HEK293 (cell line): ENCODE measurements at regions not wholly inside any gene's neighbourhood (a gene's known extent, or its start where the extent isn't known, plus 50 kb on each side); places are given as distances from the start of the nearest gene placed in this dataset.

Source experiments
- CTCF ChIA-PET: fragments of 350-600 bp; formaldehyde crosslinking; extraction: SDS; loops from one replicate; lab custom pipeline; 2021; ENCODE audit warnings: antibody characterized with exemption; lab: Yijun Ruan, JAX
- POLR2A ChIA-PET: fragments of 300-600 bp; formaldehyde crosslinking; extraction: SDS; loops from one replicate; lab custom pipeline; 2020; ENCODE audit warnings: antibody characterized with exemption, inconsistent platforms; lab: Yijun Ruan, JAX
- H3K27ac ChIP-seq: fragments of 200-500 bp; sonication (Bioruptor generic); 2 replicates; pipeline ENCODE4 v1.5.1; 2014; ENCODE audit warnings: low read depth, low read length, control low read depth, inconsistent platforms; ENCODE audit errors: extremely low read depth
- H3K36me3 ChIP-seq, 2 experiments: fragments of 200-500 bp in 1 of 2; sonication (Bioruptor generic) in 1 of 2; 1 replicate in 1 of 2; 2 replicates in 1 of 2; pipeline ENCODE4 v1.5.1; 2014 to 2017; ENCODE audit warnings: inconsistent platforms in 2 of 2, low read length in 2 of 2; ENCODE audit not compliant: control insufficient read depth in 2 of 2, insufficient read depth in 1 of 2
- H3K4me1 ChIP-seq: fragments of 200-500 bp; sonication (Bioruptor generic); 2 replicates; pipeline ENCODE4 v1.5.1; 2014; ENCODE audit warnings: mild to moderate bottlenecking, low read length, inconsistent platforms; ENCODE audit not compliant: control insufficient read depth, insufficient read depth
- H3K4me3 ChIP-seq: 2 replicates; pipeline ENCODE4 v1.5.1; 2011; ENCODE audit warnings: low read depth, mild to moderate bottlenecking, control low read depth, low read length, moderate library complexity
- H3K9me3 ChIP-seq: fragments of 200-500 bp; sonication (Bioruptor generic); 2 replicates; pipeline ENCODE4 v1.5.1; 2014; ENCODE audit warnings: low read depth, low read length, inconsistent platforms; ENCODE audit not compliant: control insufficient read depth, insufficient read depth
- GLIS1 ChIP-seq: fragments of 450-650 bp; formaldehyde crosslinking; IDR thresholded peaks from 2 replicates; pipeline ENCODE4 v1.5.1; 2016; ENCODE audit warnings: missing biosample characterization, missing genetic modification characterization
- IKZF3 ChIP-seq: fragments of 450-650 bp; IDR thresholded peaks from 2 replicates; pipeline ENCODE4 v1.5.0; 2018; ENCODE audit warnings: missing biosample characterization, mild to moderate bottlenecking, missing genetic modification characterization, moderate library complexity
- KLF17 ChIP-seq: fragments of 450-650 bp; formaldehyde crosslinking; IDR thresholded peaks from 2 replicates; pipeline ENCODE4 v1.5.1; 2016; ENCODE audit warnings: missing biosample characterization, missing genetic modification characterization
- TCF7L2 ChIP-seq: IDR thresholded peaks from 2 replicates; pipeline ENCODE4 v1.6.1; 2011; ENCODE audit warnings: low read depth, mild to moderate bottlenecking, inconsistent platforms, low read length, moderate library complexity, borderline replicate concordance
- ZBTB20 ChIP-seq: fragments of 450-650 bp; formaldehyde crosslinking; IDR thresholded peaks from 2 replicates; pipeline ENCODE4 v1.5.1; 2016; ENCODE audit warnings: missing biosample characterization, missing genetic modification characterization
- ZBTB48 ChIP-seq: fragments of 450-650 bp; formaldehyde crosslinking; IDR thresholded peaks from 2 replicates; pipeline ENCODE4 v1.5.1; 2016; ENCODE audit warnings: missing biosample characterization, missing genetic modification characterization
- ZBTB6 ChIP-seq: fragments of 450-650 bp; formaldehyde crosslinking; IDR thresholded peaks from 2 replicates; pipeline ENCODE4 v1.5.1; 2017; ENCODE audit warnings: missing biosample characterization, missing genetic modification characterization
- ZBTB7A ChIP-seq: fragments of 450-650 bp; formaldehyde crosslinking; IDR thresholded peaks from 2 replicates; pipeline ENCODE4 v1.5.1; 2016; ENCODE audit warnings: low read depth, missing biosample characterization, missing genetic modification characterization
- ZFP3 ChIP-seq: fragments of 450-650 bp; formaldehyde crosslinking; IDR thresholded peaks from 2 replicates; pipeline ENCODE4 v1.5.1; 2016; ENCODE audit warnings: low read depth, missing biosample characterization, missing genetic modification characterization
- ZFP41 ChIP-seq: fragments of 450-650 bp; formaldehyde crosslinking; IDR thresholded peaks from 2 replicates; pipeline ENCODE4 v1.5.1; 2016; ENCODE audit warnings: missing biosample characterization, missing genetic modification characterization, borderline replicate concordance
- ZNF157 ChIP-seq: fragments of 450-650 bp; formaldehyde crosslinking; IDR thresholded peaks from 2 replicates; pipeline ENCODE4 v1.5.1; 2016; ENCODE audit warnings: missing biosample characterization, missing genetic modification characterization
- ZNF169 ChIP-seq: fragments of 450-650 bp; formaldehyde crosslinking; IDR thresholded peaks from 2 replicates; pipeline ENCODE4 v1.5.1; 2016; ENCODE audit warnings: missing biosample characterization, missing genetic modification characterization
- ZNF174 ChIP-seq: fragments of 450-650 bp; formaldehyde crosslinking; IDR thresholded peaks from 2 replicates; pipeline ENCODE4 v1.5.0; 2017; ENCODE audit warnings: missing biosample characterization, mild to moderate bottlenecking, missing genetic modification characterization
- ZNF175 ChIP-seq: fragments of 450-650 bp; formaldehyde crosslinking; IDR thresholded peaks from 2 replicates; pipeline ENCODE4 v1.5.1; 2016; ENCODE audit warnings: missing biosample characterization, missing genetic modification characterization
- ZNF184 ChIP-seq: fragments of 450-650 bp; IDR thresholded peaks from 2 replicates; pipeline ENCODE4 v1.5.1; 2018; ENCODE audit warnings: missing biosample characterization, mild to moderate bottlenecking, missing genetic modification characterization
- ZNF19 ChIP-seq: fragments of 450-650 bp; formaldehyde crosslinking; IDR thresholded peaks from 2 replicates; pipeline ENCODE4; 2016; ENCODE audit warnings: missing biosample characterization, missing genetic modification characterization, low read depth
- ZNF391 ChIP-seq: fragments of 450-650 bp; formaldehyde crosslinking; IDR thresholded peaks from 2 replicates; pipeline ENCODE4 v1.5.1; 2016; ENCODE audit warnings: low read depth, missing biosample characterization, missing genetic modification characterization, borderline replicate concordance
- ZNF560 ChIP-seq: fragments of 450-650 bp; formaldehyde crosslinking; IDR thresholded peaks from 2 replicates; pipeline ENCODE4 v1.5.1; 2017; ENCODE audit warnings: missing biosample characterization, missing genetic modification characterization, borderline replicate concordance
- ZNF621 ChIP-seq: fragments of 450-650 bp; formaldehyde crosslinking; IDR thresholded peaks from 2 replicates; pipeline ENCODE4 v1.5.1; 2017; ENCODE audit warnings: missing biosample characterization, missing genetic modification characterization
- ZNF654 ChIP-seq: fragments of 450-650 bp; formaldehyde crosslinking; IDR thresholded peaks from 2 replicates; pipeline ENCODE4 v1.5.1; 2016; ENCODE audit warnings: low read depth, missing biosample characterization, missing genetic modification characterization
- ZNF707 ChIP-seq: fragments of 450-650 bp; formaldehyde crosslinking; IDR thresholded peaks from 2 replicates; pipeline ENCODE4 v1.5.1; 2016; ENCODE audit warnings: missing biosample characterization, missing genetic modification characterization
- ZNF785 ChIP-seq: fragments of 450-650 bp; formaldehyde crosslinking; IDR thresholded peaks from 2 replicates; pipeline ENCODE4 v1.5.1; 2016; ENCODE audit warnings: missing biosample characterization, missing genetic modification characterization
- ZNF792 ChIP-seq: fragments of 450-650 bp; formaldehyde crosslinking; IDR thresholded peaks from 2 replicates; pipeline ENCODE4 v1.5.1; 2016; ENCODE audit warnings: missing biosample characterization, missing genetic modification characterization

GRCh38 chr2:209076151-209076550 is 347.7 kb upstream of the MAP2 start:
- H3K4me3 ChIP-seq, result no peak overlapping the region
- H3K36me3 ChIP-seq, result no peaks in the 10 kb centered on the region
- no peaks in the 10 kb centered on the region for H3K9me3 ChIP-seq
- ChIA-PET CTCF (no interaction called here), POLR2A (no interaction called here)
- TF ChIP-seq ZBTB20 (no peak), KLF17 (tag by site-specific recombination) (no peak), ZNF175 (tag by site-specific recombination) (no peak), GLIS1 (tag by site-specific recombination) (no peak), ZFP3 (tag by site-specific recombination) (no peak), ZNF785 (no peak), ZBTB7A (tag by site-specific recombination) (no peak), ZNF654 (tag by site-specific recombination) (no peak), ZBTB48 (no peak), IKZF3 (tag by site-specific recombination) (no peak), ZNF169 (tag by site-specific recombination) (no peak), ZNF157 (tag by site-specific recombination) (no peak), ZNF19 (tag by site-specific recombination) (no peak), ZFP41 (tag by site-specific recombination) (no peak), ZNF792 (tag by site-specific recombination) (no peak)
- no peaks in the 10 kb centered on the region for H3K4me1 ChIP-seq
- H3K27ac ChIP-seq, result no peak overlapping the region

GRCh38 chr2:209086761-209087160 is 337.1 kb upstream of the MAP2 start:
- Histone ChIP-seq H3K4me1 (no peaks in the 10 kb centered on the region), H3K36me3 (no peaks in the 10 kb centered on the region)
- TF ChIP-seq ZBTB6, result no peak
- TF ChIP-seq, all 188 proteins: peak for 0
- no peak overlapping the region for H3K4me3 ChIP-seq
- no peak overlapping the region for H3K27ac ChIP-seq
- POLR2A ChIA-PET, result no interaction called here
- no peaks in the 10 kb centered on the region for H3K9me3 ChIP-seq
- CTCF ChIA-PET, result no interaction called here

GRCh38 chr2:209091056-209091455 is 332.8 kb upstream of the MAP2 start:
- no peak for TF ChIP-seq ZNF560 (tag by site-specific recombination)
- no peak for TF ChIP-seq ZNF621 (tag by site-specific recombination)
- no peak for TF ChIP-seq ZNF391 (tag by site-specific recombination)
- TF ChIP-seq ZNF174 (tag by site-specific recombination), result no peak
- no peak for TF ChIP-seq TCF7L2
- no peak for TF ChIP-seq ZNF707 (tag by site-specific recombination)
- TF ChIP-seq ZNF184 (tag by site-specific recombination), result no peak
- Histone ChIP-seq H3K4me1 (no peaks in the 10 kb centered on the region), H3K4me3 (no peak overlapping the region), H3K9me3 (no peaks in the 10 kb centered on the region), H3K36me3 (no peaks in the 10 kb centered on the region), H3K27ac (no peak overlapping the region)
- ChIA-PET POLR2A (no interaction called here), CTCF (no interaction called here)
